Body of pancreas (tissue), 4 donors: ENCODE measurements at regions not wholly inside any gene's neighbourhood (a gene's known extent, or its start where the extent isn't known, plus 50 kb on each side); places are given as distances from the start of the nearest gene placed in this dataset.

ENCODE experiments used
- ATAC-seq: fragments of 150-250 bp; one replicate; pipeline ENCODE4 v1.9.1; 2016
- DNase-seq, 4 donors: peaks; one replicate each; pipeline ENCODE4 v3.0.0-alpha.2; 2019
- H3K27ac ChIP-seq, 4 donors: fragments of 200-600 bp; sonication (generic); 1 replicate in 3 of 4; 2 replicates in 1 of 4; pipeline versions ENCODE4 v1.5.1 to v1.6.1; 2016 to 2019; ENCODE audit warnings: mild to moderate bottlenecking in 1 of 4, mixed read lengths in 1 of 4, moderate library complexity in 1 of 4
- H3K27me3 ChIP-seq, 2 donors: fragments of 200-600 bp; sonication (generic); one replicate each; pipeline ENCODE4 v1.6.0; 2016; ENCODE audit warnings: mild to moderate bottlenecking in 1 of 2
- H3K36me3 ChIP-seq, 2 donors: fragments of 200-600 bp; sonication (generic); replicated peaks in 1 of 2; 2 replicates each; pipeline ENCODE4 v1.5.1; 2016; ENCODE audit warnings: low read depth in 2 of 2; ENCODE audit not compliant: insufficient read depth in 1 of 2
- H3K4me1 ChIP-seq: fragments of 200-600 bp; sonication (generic); one replicate; pipeline ENCODE4 v1.6.0; 2016
- H3K4me3 ChIP-seq, 2 donors: fragments of 200-600 bp; sonication (generic); 1 replicate in 1 of 2; 2 replicates in 1 of 2; pipeline ENCODE4 v1.5.1; 2016 to 2019
- H3K9me3 ChIP-seq, 3 donors: fragments of 200-600 bp; sonication (generic); 1 replicate in 2 of 3; 2 replicates in 1 of 3; pipeline ENCODE4 v1.5.1; 2016
- CTCF ChIP-seq, 7 experiments: fragments of 450-650 bp in 4 of 7; fragments of 200-600 bp in 3 of 7; sonication (generic) in 3 of 7; IDR thresholded peaks; one replicate each; pipeline ENCODE4 v1.5.1; 2016 to 2019; ENCODE audit warnings: antibody characterized with exemption in 7 of 7
- POLR2A ChIP-seq, 3 donors: fragments of 450-650 bp; IDR thresholded peaks; one replicate each; pipeline ENCODE4 v1.6.1; 2016; ENCODE audit warnings: antibody characterized with exemption in 3 of 3, mild to moderate bottlenecking in 2 of 3
- WGBS, 2 donors: methylation state at CpG; one replicate each; pipeline ENCODE4 v1.1.5; 2017; 5-methylcytosine and 5-hydroxymethylcytosine counted together
- intact Hi-C: fragments of 100-400 bp; cut with DNase I; formaldehyde crosslinking; loops from one replicate; pipeline ENCODE4 v1.15.1; 2023

- Histone ChIP-seq H3K9me3 (no peaks in the 10 kb centered on the region), H3K36me3 (no peaks in the 10 kb centered on the region), H3K27ac (no peak overlapping the region), H3K4me3 (no peak overlapping the region), H3K4me1 (no peaks in the 10 kb centered on the region), H3K27me3 (no peaks in the 10 kb centered on the region)
- 63 to 68% methylated on average over 9 of the region's 9 CpGs for WGBS, 2 donors
- ATAC-seq (no peak), DNase-seq (no peak)
- intact Hi-C loops = no loop called here
- TF ChIP-seq CTCF (IDR thresholded peaks at IDR 0.05) (no peak), POLR2A (IDR thresholded peaks at IDR 0.05) (no peak)
Observed at GRCh38 chr7:96408881-96409280, 87.0 kb upstream of the SLC25A13 start.

GRCh38 chr7:96407427-96407826 is 85.5 kb upstream of the SLC25A13 start:
- H3K36me3 ChIP-seq = no peaks in the 10 kb centered on the region
- H3K9me3 ChIP-seq = no peaks in the 10 kb centered on the region
- no peaks in the 10 kb centered on the region for H3K27me3 ChIP-seq
- intact Hi-C loops = no loop called here
- no peak overlapping the region for H3K4me3 ChIP-seq
- no peak for TF ChIP-seq POLR2A (IDR thresholded peaks at IDR 0.05)
- no peak for TF ChIP-seq CTCF (IDR thresholded peaks at IDR 0.05)
- DNase-seq (no peak), ATAC-seq (no peak)
- no peak overlapping the region for H3K27ac ChIP-seq
- no peaks in the 10 kb centered on the region for H3K4me1 ChIP-seq

- intact Hi-C loops = no loop called here
- DNase-seq = no peak
Observed at GRCh38 chr7:96402913-96403312, 81.0 kb upstream of the SLC25A13 start.

GRCh38 chr7:96401200-96401599 is 79.3 kb upstream of the SLC25A13 start:
- no peak overlapping the region for H3K27ac ChIP-seq
- H3K4me1 ChIP-seq = no peaks in the 10 kb centered on the region
- no peaks in the 10 kb centered on the region for H3K9me3 ChIP-seq
- 53% methylated on average over 2 of the region's 2 CpGs for WGBS, 2 donors
- TF ChIP-seq POLR2A (IDR thresholded peaks at IDR 0.05) = no peak
- TF ChIP-seq CTCF (IDR thresholded peaks at IDR 0.05) = no peak
- no peak for DNase-seq
- H3K27me3 ChIP-seq = no peaks in the 10 kb centered on the region
- intact Hi-C loops = no loop called here
- no peak overlapping the region for H3K4me3 ChIP-seq
- ATAC-seq = no peak
- no peaks in the 10 kb centered on the region for H3K36me3 ChIP-seq

More at GRCh38 chr7:96402913-96403312, 81.0 kb upstream of the SLC25A13 start:
- Histone ChIP-seq H3K9me3 (no peaks in the 10 kb centered on the region), H3K4me1 (no peaks in the 10 kb centered on the region), H3K36me3 (no peaks in the 10 kb centered on the region), H3K4me3 (no peak overlapping the region), H3K27ac (no peak overlapping the region), H3K27me3 (no peaks in the 10 kb centered on the region)
- TF ChIP-seq CTCF (IDR thresholded peaks at IDR 0.05) (no peak), POLR2A (IDR thresholded peaks at IDR 0.05) (no peak)
- 56% methylated on average over 1 of the region's 1 CpG for WGBS, 2 donors
- no peak for ATAC-seq

GRCh38 chr7:96400518-96400917 is 78.6 kb upstream of the SLC25A13 start:
- H3K4me3 ChIP-seq = no peak overlapping the region
- no peak overlapping the region for H3K27ac ChIP-seq
- DNase-seq (no peak), ATAC-seq (no peak)
- no peaks in the 10 kb centered on the region for H3K36me3 ChIP-seq
- TF ChIP-seq CTCF (IDR thresholded peaks at IDR 0.05) (no peak), POLR2A (IDR thresholded peaks at IDR 0.05) (no peak)
- H3K4me1 ChIP-seq = no peaks in the 10 kb centered on the region
- no peaks in the 10 kb centered on the region for H3K9me3 ChIP-seq
- intact Hi-C loops = no loop called here
- H3K27me3 ChIP-seq = no peaks in the 10 kb centered on the region
